ENCODE measurements at regions not wholly inside any gene's neighbourhood (a gene's known extent, or its start where the extent isn't known, plus 50 kb on each side); places are given as distances from the start of the nearest gene placed in this dataset.

- TF ChIP-seq SP1 (IDR thresholded peaks at IDR 0.05) = no peak
- no peak for TF ChIP-seq BHLHE40 (IDR thresholded peaks at IDR 0.05; ENCODE audit: borderline replicate concordance)
- no peak for TF ChIP-seq FOXM1 (IDR thresholded peaks at IDR 0.05; ENCODE audit: borderline replicate concordance)
- 0 out of 2 replicates have a peak, but pooled peaks have one; percentile 13 for TF ChIP-seq ARNT (IDR thresholded peaks at IDR 0.05)
- no peak for TF ChIP-seq NFRKB (IDR thresholded peaks at IDR 0.05)
- TF ChIP-seq CTBP1 (IDR thresholded peaks at IDR 0.05; ENCODE audit: borderline replicate concordance) = no peak
- TF ChIP-seq HDGF (IDR thresholded peaks at IDR 0.05; ENCODE audit: borderline replicate concordance) = no peak
- TF ChIP-seq SUZ12 (IDR thresholded peaks at IDR 0.05) = no peak
- TF ChIP-seq FOXA1 (IDR thresholded peaks at IDR 0.05) = no peak
- no peak for TF ChIP-seq ZNF384 (IDR thresholded peaks at IDR 0.05)
- no peak for TF ChIP-seq FOXK2 (IDR thresholded peaks at IDR 0.05)
- no peak for TF ChIP-seq TARDBP (IDR thresholded peaks at IDR 0.05)
- TF ChIP-seq LEF1 (IDR thresholded peaks at IDR 0.05; ENCODE audit: borderline replicate concordance) = no peak
- TF ChIP-seq ELF4 (IDR thresholded peaks at IDR 0.05) = no peak
Observed at GRCh38 chrX:98068024-98068580, 1184.4 kb downstream of the RPA4 start.
